ENCODE measurements at regions not wholly inside any gene's neighbourhood (a gene's known extent, or its start where the extent isn't known, plus 50 kb on each side); places are given as distances from the start of the nearest gene placed in this dataset.

GRCh38 chr4:187826725-187827124 is 168.8 kb upstream of the ZFP42 start:
- in situ Hi-C loops (cut with MboI; ENCODE audit: low pct_unique_long_range_greater_than_20kb, low sequenced_read_pairs, unreplicated experiment) = no loop called here
- TF ChIP-seq, protein P1, sequence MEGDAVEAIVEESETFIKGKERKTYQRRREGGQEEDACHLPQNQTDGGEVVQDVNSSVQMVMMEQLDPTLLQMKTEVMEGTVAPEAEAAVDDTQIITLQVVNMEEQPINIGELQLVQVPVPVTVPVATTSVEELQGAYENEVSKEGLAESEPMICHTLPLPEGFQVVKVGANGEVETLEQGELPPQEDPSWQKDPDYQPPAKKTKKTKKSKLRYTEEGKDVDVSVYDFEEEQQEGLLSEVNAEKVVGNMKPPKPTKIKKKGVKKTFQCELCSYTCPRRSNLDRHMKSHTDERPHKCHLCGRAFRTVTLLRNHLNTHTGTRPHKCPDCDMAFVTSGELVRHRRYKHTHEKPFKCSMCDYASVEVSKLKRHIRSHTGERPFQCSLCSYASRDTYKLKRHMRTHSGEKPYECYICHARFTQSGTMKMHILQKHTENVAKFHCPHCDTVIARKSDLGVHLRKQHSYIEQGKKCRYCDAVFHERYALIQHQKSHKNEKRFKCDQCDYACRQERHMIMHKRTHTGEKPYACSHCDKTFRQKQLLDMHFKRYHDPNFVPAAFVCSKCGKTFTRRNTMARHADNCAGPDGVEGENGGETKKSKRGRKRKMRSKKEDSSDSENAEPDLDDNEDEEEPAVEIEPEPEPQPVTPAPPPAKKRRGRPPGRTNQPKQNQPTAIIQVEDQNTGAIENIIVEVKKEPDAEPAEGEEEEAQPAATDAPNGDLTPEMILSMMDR (IDR thresholded peaks at IDR 0.05; ENCODE audit: extremely low read depth, insufficient read depth, missing control alignments) = no peak
- no peak for DNase-seq (ENCODE audit: low spot score)

- no peak for DNase-seq (ENCODE audit: low spot score)
- TF ChIP-seq, protein P1 (IDR thresholded peaks at IDR 0.05; ENCODE audit: extremely low read depth, insufficient read depth, missing control alignments) = no peak
- in situ Hi-C loops (cut with MboI; ENCODE audit: low pct_unique_long_range_greater_than_20kb, low sequenced_read_pairs, unreplicated experiment) = no loop called here
These were observed 167.9 kb upstream of the ZFP42 start for GRCh38 chr4:187827631-187828030.

DNA sequence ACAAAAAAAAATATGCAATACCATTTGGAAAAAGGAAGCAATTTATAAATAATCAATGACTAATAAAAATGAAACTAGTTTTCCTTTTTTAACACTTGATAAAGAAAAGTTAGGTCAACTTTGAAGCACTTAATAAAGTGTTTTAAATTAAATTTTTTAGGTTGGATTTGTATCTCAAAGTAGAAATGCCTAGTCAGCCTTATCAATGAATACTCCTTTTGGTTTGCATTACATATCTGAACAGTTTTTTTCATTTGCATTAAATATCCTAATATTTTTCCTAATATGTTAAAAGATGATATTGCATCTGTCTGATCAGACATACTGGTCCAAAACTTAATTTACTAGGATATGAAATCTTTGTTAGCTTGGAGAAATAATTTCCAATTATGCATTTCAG is 155.8 kb upstream of the ZFP42 start:
- TF ChIP-seq, protein P1 (IDR thresholded peaks at IDR 0.05; ENCODE audit: extremely low read depth, insufficient read depth, missing control alignments) = no peak
- DNase-seq (ENCODE audit: low spot score) = no peak
- in situ Hi-C loops (cut with MboI; ENCODE audit: low pct_unique_long_range_greater_than_20kb, low sequenced_read_pairs, unreplicated experiment) = no loop called here

DNA sequence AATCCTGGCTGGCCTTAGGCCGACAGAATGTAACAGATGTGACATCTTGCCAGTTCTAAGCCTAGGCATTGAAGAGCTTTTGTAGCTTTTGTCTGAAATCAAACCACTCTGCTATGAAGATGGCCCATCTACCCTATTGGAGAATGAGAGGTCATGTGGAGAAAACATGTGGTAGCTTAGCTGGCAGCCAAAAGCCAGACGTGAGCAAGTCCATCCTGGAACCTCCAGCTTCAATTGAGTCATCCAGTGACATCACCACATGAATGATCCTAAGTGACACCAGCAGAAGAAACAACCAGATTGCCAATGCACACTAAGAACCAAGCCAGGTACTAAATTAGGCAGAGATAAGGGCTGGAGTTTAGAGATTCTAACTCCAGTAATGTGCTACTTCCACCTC is 154.8 kb upstream of the ZFP42 start:
- DNase-seq (ENCODE audit: low spot score) = no peak
- TF ChIP-seq, protein P1 (IDR thresholded peaks at IDR 0.05; ENCODE audit: extremely low read depth, insufficient read depth, missing control alignments) = no peak
- in situ Hi-C loops (cut with MboI; ENCODE audit: low pct_unique_long_range_greater_than_20kb, low sequenced_read_pairs, unreplicated experiment) = no loop called here

DNA sequence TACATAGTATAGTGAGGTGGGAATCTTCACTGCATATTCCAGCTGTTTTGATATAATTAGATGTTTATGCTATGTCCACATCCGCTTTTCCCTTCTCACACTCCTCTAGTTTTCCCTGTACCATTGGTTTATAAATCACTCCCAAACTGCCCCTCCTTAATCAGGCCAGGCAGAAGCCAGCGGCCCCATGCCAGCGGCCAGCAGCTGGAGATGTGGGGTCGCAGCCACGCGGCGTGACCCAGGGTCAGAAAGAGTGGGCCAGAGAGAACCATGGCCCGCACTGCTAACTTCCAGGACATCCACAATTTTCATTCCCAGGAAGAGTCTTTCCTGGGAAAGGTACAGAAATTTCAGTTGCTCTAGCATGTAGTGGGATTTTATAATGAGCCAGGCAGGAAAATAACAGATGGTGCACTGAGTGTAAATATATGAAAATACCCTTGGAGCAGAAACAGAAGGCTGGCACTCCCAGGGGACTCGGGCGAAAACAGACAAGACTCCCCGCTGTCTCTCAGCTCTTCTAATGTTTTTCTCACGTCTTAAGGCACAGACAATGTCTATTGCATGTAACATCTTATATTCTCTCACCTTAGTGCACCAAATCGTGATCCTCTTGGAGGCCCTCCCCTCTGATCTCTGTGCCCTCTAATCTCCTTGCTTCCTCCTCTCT is 145.9 kb upstream of the ZFP42 start:
- TF ChIP-seq, protein P1 (IDR thresholded peaks at IDR 0.05; ENCODE audit: extremely low read depth, insufficient read depth, missing control alignments) = no peak
- DNase-seq (ENCODE audit: low spot score) = no peak
- in situ Hi-C loops (cut with MboI; ENCODE audit: low pct_unique_long_range_greater_than_20kb, low sequenced_read_pairs, unreplicated experiment) = no loop called here

DNA sequence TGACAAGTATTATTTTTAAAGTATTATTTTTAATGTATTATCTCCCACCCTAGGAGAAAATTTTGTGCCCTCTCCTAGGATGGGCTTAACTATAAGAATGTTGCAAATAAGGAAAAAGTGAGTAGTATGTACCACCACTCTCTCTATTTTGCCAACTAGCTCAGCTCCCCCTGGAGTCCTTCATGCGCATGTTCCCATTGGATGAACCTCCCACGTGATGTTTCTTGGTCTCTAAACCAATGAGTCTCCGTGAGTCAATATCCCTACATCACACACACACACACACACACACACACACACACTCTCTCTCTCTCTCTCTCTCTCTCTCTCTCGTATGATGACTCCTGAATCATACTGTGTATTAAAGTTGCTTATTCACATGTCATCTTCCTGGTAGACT is 129.7 kb upstream of the ZFP42 start:
- in situ Hi-C loops (cut with MboI; ENCODE audit: low pct_unique_long_range_greater_than_20kb, low sequenced_read_pairs, unreplicated experiment) = no loop called here
- no peak for DNase-seq (ENCODE audit: low spot score)
- TF ChIP-seq, protein P1 (IDR thresholded peaks at IDR 0.05; ENCODE audit: extremely low read depth, insufficient read depth, missing control alignments) = no peak

Measured in GM13977 (cell line).